ENCODE measurements at regions not wholly inside any gene's neighbourhood (a gene's known extent, or its start where the extent isn't known, plus 50 kb on each side); places are given as distances from the start of the nearest gene placed in this dataset.

DNA sequence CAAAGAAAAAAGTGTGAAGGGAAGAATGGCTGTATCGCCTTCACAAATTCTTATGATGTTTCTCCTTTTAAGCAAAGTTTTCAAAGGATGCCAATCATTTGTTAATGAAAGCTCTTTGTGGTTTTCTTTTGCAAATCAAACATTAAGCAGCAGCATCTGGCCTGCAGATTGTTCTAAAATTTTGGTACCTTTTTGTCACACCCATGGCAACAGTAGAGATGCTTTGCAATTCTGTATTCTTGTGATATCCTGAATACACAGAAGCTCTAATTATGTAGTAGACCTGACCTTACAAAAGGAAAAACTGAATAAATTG lies 79.8 kb downstream of the CDO1 start:
- Histone ChIP-seq H3K4me1 (ENCODE audit: insufficient read depth, low read length) (peaks cover 14% of the 10 kb centered on the region; the same call in 1 of the 2 replicates), H2BK20ac (ENCODE audit: low read depth, low read length, poor library complexity, severe bottlenecking) (no peak overlapping the region), H2AK5ac (ENCODE audit: insufficient read length, low read length) (no peak overlapping the region), H2BK15ac (ENCODE audit: low read depth, low read length) (no peak overlapping the region), H3K9me3 (ENCODE audit: control insufficient read depth, low read depth, low read length) (no peaks in the 10 kb centered on the region), H4K91ac (ENCODE audit: insufficient read length, low read depth, low read length) (no peak overlapping the region), H4K8ac (replicated peaks; ENCODE audit: insufficient read length, low read depth, low read length) (no peak overlapping the region), H3K27ac (ENCODE audit: insufficient read length, low read depth, low read length) (no peak overlapping the region), H3K79me1 (ENCODE audit: insufficient read depth, low read depth, low read length, poor library complexity, severe bottlenecking) (no peaks in the 10 kb centered on the region), H4K5ac (ENCODE audit: insufficient read length, low read depth, low read length) (no peak overlapping the region), H3K79me2 (ENCODE audit: insufficient read depth, low read length) (no peaks in the 10 kb centered on the region), H3K9ac (ENCODE audit: extremely low read depth, insufficient read length, low read length) (no peak overlapping the region), H2BK5ac (ENCODE audit: insufficient read length, low read length) (no peak overlapping the region), H4K20me1 (ENCODE audit: control insufficient read depth, insufficient read depth, insufficient read length) (no peaks in the 10 kb centered on the region), H3K27me3 (ENCODE audit: insufficient read depth, low read length) (no peaks in the 10 kb centered on the region), H2AFZ (ENCODE audit: low read length) (no peak overlapping the region), H2BK12ac (ENCODE audit: insufficient read length, low read depth, low read length) (no peak overlapping the region), H3K14ac (ENCODE audit: insufficient read depth, low read length) (no peak overlapping the region), H2BK120ac (ENCODE audit: low read depth, low read length, poor library complexity, severe bottlenecking) (no peak overlapping the region), H3K23ac (ENCODE audit: insufficient read length, low read depth, low read length) (no peak overlapping the region), H3K4ac (ENCODE audit: low read depth, low read length) (no peak overlapping the region), H3K18ac (ENCODE audit: insufficient read length, low read depth, low read length) (no peak overlapping the region), H3K56ac (ENCODE audit: insufficient read length, low read depth, low read length) (no peak overlapping the region), H3T11ph (ENCODE audit: low read length) (no peak overlapping the region), H3K4me2 (ENCODE audit: insufficient read depth, insufficient read length, low read length) (no peak overlapping the region), H3K23me2 (ENCODE audit: insufficient read length, low read depth, low read length, poor library complexity, severe bottlenecking) (no peaks in the 10 kb centered on the region)
- peak overlapping the region in 2 of 3 experiments; percentile 37 to 96; a peak in 5 of 7 replicates for H3K27ac Mint-ChIP-seq
- peaks cover 0 to 19% (median 4%) of the 10 kb centered on the region in 3 experiments; a peak in 4 of 7 replicates for H3K36me3 Mint-ChIP-seq (ENCODE audit: insufficient read depth in 1 of 3, low read depth in 3 of 3)
- no peaks in the 10 kb centered on the region for H3K27me3 Mint-ChIP-seq (ENCODE audit: low read depth)
- no peak for DNase-seq
- no CpG with 5 or more reads among the region's 1 CpG for WGBS (ENCODE audit: extremely low coverage, insufficient read length, low lambda C conversion rate)
- peaks cover 54% of the 10 kb centered on the region in 2 experiments for H3K4me1 Mint-ChIP-seq
- H3K4me3 Mint-ChIP-seq: peak overlapping the region in 1 of 2 experiments; percentile 19; a peak in 2 of 5 replicates
- peaks cover 3 to 6% of the 10 kb centered on the region in 2 experiments; a peak in 4 of 5 replicates for H3K9me3 Mint-ChIP-seq
- TF ChIP-seq, protein P1, sequence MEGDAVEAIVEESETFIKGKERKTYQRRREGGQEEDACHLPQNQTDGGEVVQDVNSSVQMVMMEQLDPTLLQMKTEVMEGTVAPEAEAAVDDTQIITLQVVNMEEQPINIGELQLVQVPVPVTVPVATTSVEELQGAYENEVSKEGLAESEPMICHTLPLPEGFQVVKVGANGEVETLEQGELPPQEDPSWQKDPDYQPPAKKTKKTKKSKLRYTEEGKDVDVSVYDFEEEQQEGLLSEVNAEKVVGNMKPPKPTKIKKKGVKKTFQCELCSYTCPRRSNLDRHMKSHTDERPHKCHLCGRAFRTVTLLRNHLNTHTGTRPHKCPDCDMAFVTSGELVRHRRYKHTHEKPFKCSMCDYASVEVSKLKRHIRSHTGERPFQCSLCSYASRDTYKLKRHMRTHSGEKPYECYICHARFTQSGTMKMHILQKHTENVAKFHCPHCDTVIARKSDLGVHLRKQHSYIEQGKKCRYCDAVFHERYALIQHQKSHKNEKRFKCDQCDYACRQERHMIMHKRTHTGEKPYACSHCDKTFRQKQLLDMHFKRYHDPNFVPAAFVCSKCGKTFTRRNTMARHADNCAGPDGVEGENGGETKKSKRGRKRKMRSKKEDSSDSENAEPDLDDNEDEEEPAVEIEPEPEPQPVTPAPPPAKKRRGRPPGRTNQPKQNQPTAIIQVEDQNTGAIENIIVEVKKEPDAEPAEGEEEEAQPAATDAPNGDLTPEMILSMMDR (conservative IDR thresholded peaks at IDR 0.05): no peak

All from H9 (cell line).